WTC11 (cell line): ENCODE measurements at regions not wholly inside any gene's neighbourhood (a gene's known extent, or its start where the extent isn't known, plus 50 kb on each side); places are given as distances from the start of the nearest gene placed in this dataset.

ENCODE experiments used
- ATAC-seq: fragments of 200-7000 bp; cut with Tn5 transposase; 2 replicates; pipeline ENCODE4 v1.10.0; 2021; ENCODE audit warnings: mild to moderate bottlenecking, moderate library complexity
- CTCF ChIA-PET: fragments of 300-600 bp; sonication (Branson Sonifier 250); formaldehyde crosslinking; loops from one replicate; lab custom pipeline; 2021; ENCODE audit warnings: antibody characterized with exemption; lab: Charles Lee
- POLR2A ChIA-PET: fragments of 350-600 bp; sonication (Branson Sonifier 250); formaldehyde crosslinking; loops from one replicate; lab custom pipeline; 2021; ENCODE audit warnings: antibody characterized with exemption; lab: Charles Lee
- DNase-seq: peaks from one replicate; pipeline ENCODE4 v3.0.0; 2021; ENCODE audit warnings: low spot score
- H3K27ac Mint-ChIP-seq: 2 replicates; pipeline ENCODE4 v1.8.0; 2021; ENCODE audit warnings: mixed read lengths
- H3K27me3 Mint-ChIP-seq: 2 replicates; pipeline ENCODE4 v1.8.0; 2021; ENCODE audit warnings: low read depth, mild to moderate bottlenecking, moderate library complexity, mixed read lengths
- H3K36me3 Mint-ChIP-seq: 2 replicates; pipeline ENCODE4 v1.8.0; 2021; ENCODE audit warnings: mixed read lengths
- H3K4me1 Mint-ChIP-seq: 2 replicates; pipeline ENCODE4 v1.8.0; 2022; ENCODE audit warnings: mixed read lengths
- H3K4me3 Mint-ChIP-seq: 2 replicates; pipeline ENCODE4 v1.8.0; 2021; ENCODE audit warnings: mild to moderate bottlenecking, moderate library complexity, mixed read lengths
- H3K9me3 Mint-ChIP-seq: 2 replicates; pipeline ENCODE4 v1.8.0; 2021; ENCODE audit warnings: mixed read lengths
- AR ChIP-seq: fragments of 250-450 bp; sonication (Bioruptor Pico); IDR thresholded peaks from 2 replicates; pipeline ENCODE4 v1.9.0; 2021; ENCODE audit warnings: mild to moderate bottlenecking
- ERG ChIP-seq: fragments of 250-450 bp; sonication (Bioruptor Pico); IDR thresholded peaks from 2 replicates; pipeline ENCODE4 v1.8.0; 2021; ENCODE audit warnings: mild to moderate bottlenecking
- ETV6 ChIP-seq: sonication (generic); formaldehyde crosslinking; IDR thresholded peaks from 2 replicates; pipeline ENCODE4 v1.8.1; 2022; ENCODE audit warnings: mild to moderate bottlenecking, missing genetic modification reagents
- GABPB1 ChIP-seq: sonication (generic); formaldehyde crosslinking; IDR thresholded peaks from 2 replicates; pipeline ENCODE4 v1.8.1; 2023; ENCODE audit warnings: mild to moderate bottlenecking, missing genetic modification reagents
- IRF2 ChIP-seq: sonication (generic); formaldehyde crosslinking; IDR thresholded peaks from 2 replicates; pipeline ENCODE4 v1.8.0; 2022; ENCODE audit warnings: low read depth, missing genetic modification reagents, borderline replicate concordance
- KAT7 ChIP-seq: sonication (generic); formaldehyde crosslinking; IDR thresholded peaks from 2 replicates; pipeline ENCODE4 v1.8.1; 2023; ENCODE audit warnings: missing genetic modification reagents, mild to moderate bottlenecking, borderline replicate concordance
- PRDM15 ChIP-seq: sonication (generic); formaldehyde crosslinking; IDR thresholded peaks from 2 replicates; pipeline ENCODE4 v1.8.0; 2022; ENCODE audit warnings: missing genetic modification reagents
- RELA ChIP-seq: sonication (generic); formaldehyde crosslinking; IDR thresholded peaks from 2 replicates; pipeline ENCODE4 v1.8.1; 2022; ENCODE audit warnings: missing genetic modification reagents, mild to moderate bottlenecking, borderline replicate concordance
- SMAD4 ChIP-seq: sonication (generic); formaldehyde crosslinking; IDR thresholded peaks from 2 replicates; pipeline ENCODE4 v1.8.0; 2022; ENCODE audit warnings: mild to moderate bottlenecking, missing genetic modification reagents
- TEAD1 ChIP-seq: sonication (generic); formaldehyde crosslinking; IDR thresholded peaks from 2 replicates; pipeline ENCODE4 v1.8.0; 2022; ENCODE audit warnings: mild to moderate bottlenecking, missing genetic modification reagents
- ZNF263 ChIP-seq: sonication (generic); formaldehyde crosslinking; IDR thresholded peaks from 2 replicates; pipeline ENCODE4 v1.8.1; 2022; ENCODE audit warnings: low read depth, mild to moderate bottlenecking, moderate library complexity, missing genetic modification reagents
- ZNF396 ChIP-seq: fragments of 250-450 bp; sonication (Bioruptor Pico); IDR thresholded peaks from 2 replicates; pipeline ENCODE4 v1.8.0; 2021; ENCODE audit warnings: mild to moderate bottlenecking, moderate library complexity, borderline replicate concordance
- ZNF425 ChIP-seq: fragments of 250-450 bp; sonication (Bioruptor Pico); conservative IDR thresholded peaks from 2 replicates; pipeline ENCODE4 v1.9.0; 2021; ENCODE audit warnings: mild to moderate bottlenecking
- ZNF671 ChIP-seq: fragments of 250-450 bp; sonication (Bioruptor Pico); IDR thresholded peaks from 2 replicates; pipeline ENCODE4 v1.8.0; 2021; ENCODE audit warnings: mild to moderate bottlenecking
- TF ChIP-seq, protein P1 (sequence below): sonication (generic); formaldehyde crosslinking; IDR thresholded peaks from 2 replicates; pipeline ENCODE4 v1.8.0; 2023; ENCODE audit warnings: missing genetic modification reagents

DNA sequence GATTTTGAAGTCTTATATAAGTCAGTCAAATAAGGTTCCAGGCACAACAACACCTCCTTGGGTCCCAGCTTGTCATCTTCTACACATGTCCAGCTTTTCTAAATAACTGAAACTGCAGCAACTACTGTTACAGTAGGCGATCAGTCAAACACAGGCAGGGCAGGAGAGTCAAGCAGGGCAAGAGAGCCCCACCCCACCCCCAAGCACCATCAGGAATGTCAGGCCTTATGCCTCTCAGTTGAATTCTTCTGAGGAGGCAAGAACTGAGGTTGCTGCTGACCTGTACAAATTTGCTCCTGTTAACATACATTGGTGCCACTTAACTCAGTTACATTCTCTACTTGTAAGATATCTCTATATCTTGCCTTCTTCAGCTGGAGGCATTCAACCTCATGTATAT is 608.8 kb upstream of the PCDH10 start (continued):
- TF ChIP-seq KAT7 (CRISPR knock-in tag), result no peak
- TF ChIP-seq TEAD1 (CRISPR knock-in tag), result no peak
- no peak for TF ChIP-seq GABPB1
- TF ChIP-seq RELA (CRISPR knock-in tag), result no peak

DNA sequence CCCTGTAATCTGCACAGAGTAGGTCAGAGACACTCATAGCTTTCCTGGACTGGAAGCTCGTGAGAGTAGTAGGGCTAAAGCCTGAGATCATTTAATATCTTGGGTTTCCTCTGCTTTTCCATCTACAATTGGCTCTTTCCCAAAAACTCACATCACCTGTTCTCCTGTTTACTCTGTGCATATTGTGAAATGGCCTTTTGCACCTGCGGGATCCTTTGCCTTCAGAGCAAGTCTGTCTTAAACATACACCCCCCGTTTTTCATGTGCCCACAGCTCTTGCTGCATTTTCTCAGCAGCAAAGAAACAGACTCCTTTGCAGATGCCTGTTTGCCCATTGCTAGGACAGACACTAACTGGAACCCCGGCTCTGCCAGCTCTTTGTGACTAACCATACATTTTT is 608.3 kb upstream of the PCDH10 start:
- H3K4me3 Mint-ChIP-seq, result no peak overlapping the region
- H3K27ac Mint-ChIP-seq, result no peak overlapping the region
- peaks cover 9% of the 10 kb centered on the region; the same call in 1 of the 2 replicates for H3K4me1 Mint-ChIP-seq
- peaks cover 20% of the 10 kb centered on the region for H3K36me3 Mint-ChIP-seq
- ATAC-seq (no peak), DNase-seq (no peak)
- H3K27me3 Mint-ChIP-seq, result no peaks in the 10 kb centered on the region
- no peak for TF ChIP-seq ERG
- TF ChIP-seq ZNF263, result no peak
- no peak for TF ChIP-seq SMAD4
- TF ChIP-seq ZNF671 (CRISPR knock-in tag), result no peak
- TF ChIP-seq IRF2 (CRISPR knock-in tag), result no peak
- no peak for TF ChIP-seq ETV6 (CRISPR knock-in tag)
- TF ChIP-seq, protein P1, sequence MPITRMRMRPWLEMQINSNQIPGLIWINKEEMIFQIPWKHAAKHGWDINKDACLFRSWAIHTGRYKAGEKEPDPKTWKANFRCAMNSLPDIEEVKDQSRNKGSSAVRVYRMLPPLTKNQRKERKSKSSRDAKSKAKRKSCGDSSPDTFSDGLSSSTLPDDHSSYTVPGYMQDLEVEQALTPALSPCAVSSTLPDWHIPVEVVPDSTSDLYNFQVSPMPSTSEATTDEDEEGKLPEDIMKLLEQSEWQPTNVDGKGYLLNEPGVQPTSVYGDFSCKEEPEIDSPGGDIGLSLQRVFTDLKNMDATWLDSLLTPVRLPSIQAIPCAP (CRISPR knock-in tag), result no peak
- TF ChIP-seq ZNF396 (CRISPR knock-in tag), result no peak
- no peak for TF ChIP-seq AR (CRISPR knock-in tag)
- no peak for TF ChIP-seq PRDM15
- TF ChIP-seq ZNF425 (CRISPR knock-in tag), result no peak
- ChIA-PET POLR2A (no interaction called here), CTCF (interaction anchor here (1.2 kb wide), 1 partner anchor 17 kb away, joined by 4 read pairs; no protein-coding TSS in a partner anchor)
- peaks cover 12% of the 10 kb centered on the region for H3K9me3 Mint-ChIP-seq
